PC-3 (cell line): ENCODE measurements at regions not wholly inside any gene's neighbourhood (a gene's known extent, or its start where the extent isn't known, plus 50 kb on each side); places are given as distances from the start of the nearest gene placed in this dataset.

Experiments used
- CTCF ChIP-seq: fragments of 300-600 bp; sonication (generic); conservative IDR thresholded peaks from 2 replicates; pipeline ENCODE4 v1.5.1; 2017; ENCODE audit warnings: antibody characterized with exemption, low read depth, mild to moderate bottlenecking, low read length
- EZH2 ChIP-seq: fragments of 300-600 bp; sonication (generic); IDR thresholded peaks from one replicate; pipeline ENCODE4 v1.6.1; 2017; ENCODE audit warnings: antibody characterized with exemption, mild to moderate bottlenecking, low read length; ENCODE audit not compliant: unreplicated experiment
- EZH2phosphoT487 ChIP-seq: fragments of 300-600 bp; sonication (generic); IDR thresholded peaks from 2 replicates; pipeline ENCODE4 v1.6.1; 2018; ENCODE audit warnings: mild to moderate bottlenecking, antibody characterized with exemption, low read length, borderline replicate concordance

- no peak for TF ChIP-seq CTCF
- no peak for TF ChIP-seq EZH2
- no peak for TF ChIP-seq EZH2phosphoT487
These were observed 772.1 kb upstream of the CDH9 start for GRCh38 chr5:27810458-27810857.
